Caco-2 (cell line): ENCODE measurements at regions not wholly inside any gene's neighbourhood (a gene's known extent, or its start where the extent isn't known, plus 50 kb on each side); places are given as distances from the start of the nearest gene placed in this dataset.

Experiments
- BruUV-seq: library from RNA; stranded (reverse); fragments of 400-500 nt; replicated peaks from 2 replicates; lab custom pipeline; 2021; lab: Mats Ljungman, UMichigan
- CTCF ChIA-PET: fragments of 300-600 bp; sonication (Branson Sonifier 250); formaldehyde crosslinking; loops from one replicate; lab custom pipeline; 2022; ENCODE audit warnings: antibody characterized with exemption; lab: Charles Lee
- POLR2A ChIA-PET: fragments of 300-600 bp; sonication (Branson Sonifier 250); formaldehyde crosslinking; loops from one replicate; lab custom pipeline; 2022; ENCODE audit warnings: antibody characterized with exemption; lab: Charles Lee
- DNase-seq, 2 experiments: peaks; one replicate each; pipeline versions ENCODE4 v3.0.0 to v3.0.0-alpha.2; 2020 to 2022
- H3K27me3 ChIP-seq: replicated peaks from 2 replicates; pipeline ENCODE4 v1.6.0; 2011; ENCODE audit warnings: low read length; ENCODE audit not compliant: control insufficient read depth, insufficient read depth
- H3K36me3 ChIP-seq: 2 replicates; pipeline ENCODE4 v1.5.1; 2011; ENCODE audit warnings: low read length; ENCODE audit not compliant: control insufficient read depth, insufficient read depth
- H3K4me1 ChIP-seq: fragments of 250-450 bp; sonication (Bioruptor Pico); 2 replicates; pipeline ENCODE4 v1.5.1; 2020; ENCODE audit warnings: mild to moderate bottlenecking
- H3K4me3 ChIP-seq: 2 replicates; pipeline ENCODE4 v1.5.1; 2011; ENCODE audit warnings: low read depth, mild to moderate bottlenecking, control low read depth, low read length
- H3K9me3 ChIP-seq: fragments of 250-450 bp; sonication (Bioruptor Pico); 2 replicates; pipeline ENCODE4 v1.5.1; 2020; ENCODE audit warnings: mild to moderate bottlenecking, moderate library complexity
- H3K27ac Mint-ChIP-seq: one replicate; pipeline ENCODE4 v1.8.0; 2022; ENCODE audit warnings: mixed read lengths; ENCODE audit not compliant: unreplicated experiment
- H3K27me3 Mint-ChIP-seq: one replicate; pipeline ENCODE4 v1.8.0; 2022; ENCODE audit warnings: mixed read lengths; ENCODE audit not compliant: insufficient read depth, unreplicated experiment
- H3K36me3 Mint-ChIP-seq: one replicate; pipeline ENCODE4 v1.8.0; 2022; ENCODE audit warnings: mild to moderate bottlenecking, mixed read lengths; ENCODE audit not compliant: insufficient read depth, unreplicated experiment
- H3K4me1 Mint-ChIP-seq: one replicate; pipeline ENCODE4 v1.8.0; 2022; ENCODE audit warnings: low read depth, mixed read lengths; ENCODE audit not compliant: unreplicated experiment
- H3K4me3 Mint-ChIP-seq: one replicate; pipeline ENCODE4 v1.8.0; 2022; ENCODE audit warnings: mild to moderate bottlenecking, moderate library complexity, mixed read lengths; ENCODE audit not compliant: unreplicated experiment
- H3K9me3 Mint-ChIP-seq: one replicate; pipeline ENCODE4 v1.8.0; 2022; ENCODE audit warnings: mixed read lengths; ENCODE audit not compliant: unreplicated experiment
- intact Hi-C: fragments of 100-400 bp; cut with micrococcal nuclease; formaldehyde crosslinking; loops from one replicate; pipeline ENCODE4 v1.10.0; 2022; ENCODE audit not compliant: unreplicated experiment
- TF ChIP-seq, protein P1 (sequence below), 2 experiments: fragments of 200-600 bp in 1 of 2; IDR thresholded peaks; 1 replicate in 1 of 2; 2 replicates in 1 of 2; pipeline versions ENCODE4 v1.5.1 to v1.8.0; 2011 to 2022; ENCODE audit warnings: antibody characterized with exemption in 1 of 2, control low read depth in 1 of 2, inconsistent platforms in 1 of 2, low read depth in 1 of 2, low read length in 1 of 2, mild to moderate bottlenecking in 1 of 2, moderate library complexity in 1 of 2; ENCODE audit not compliant: insufficient read depth in 1 of 2, severe bottlenecking in 1 of 2, unreplicated experiment in 1 of 2

DNA sequence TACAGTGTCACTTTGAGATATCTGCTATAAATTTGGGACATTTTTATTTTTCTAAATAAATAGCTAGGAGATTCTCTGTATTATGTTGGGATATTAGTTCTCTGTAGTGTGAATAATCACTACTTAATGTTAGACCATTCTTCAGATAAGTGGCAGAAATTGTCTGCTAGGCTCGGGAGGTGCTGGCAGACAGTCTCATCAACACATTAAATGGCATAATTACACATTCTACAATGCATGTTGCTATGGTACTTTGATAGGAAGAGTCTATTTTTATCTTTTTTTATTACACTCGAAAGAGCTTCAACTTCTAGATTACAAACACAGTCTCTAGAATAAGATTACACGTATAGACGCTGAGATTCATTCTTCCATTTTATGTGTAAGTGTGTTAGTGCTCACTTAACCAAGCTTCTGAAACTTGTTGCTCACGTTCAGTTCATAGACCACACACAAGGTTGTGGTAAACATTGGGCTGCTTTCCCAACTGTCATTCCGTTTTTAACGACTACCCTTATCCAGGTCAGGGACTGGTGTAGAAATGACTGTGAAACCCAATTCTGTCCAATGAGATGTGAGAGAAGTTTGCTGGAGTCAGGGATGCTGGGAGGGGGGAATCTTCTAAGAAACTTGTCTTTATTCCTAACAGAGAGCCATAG, 78.6 kb downstream of the TPBG start:
- Mint-ChIP-seq H3K4me3 (no peak overlapping the region), H3K27ac (no peak overlapping the region), H3K27me3 (peaks cover 12% of the 10 kb centered on the region), H3K9me3 (no peaks in the 10 kb centered on the region), H3K36me3 (no peaks in the 10 kb centered on the region), H3K4me1 (no peaks in the 10 kb centered on the region)
- no peak overlapping the region for H3K4me3 ChIP-seq
- DNase-seq = no peak
- no peaks in the 10 kb centered on the region for H3K9me3 ChIP-seq
- TF ChIP-seq, protein P1, sequence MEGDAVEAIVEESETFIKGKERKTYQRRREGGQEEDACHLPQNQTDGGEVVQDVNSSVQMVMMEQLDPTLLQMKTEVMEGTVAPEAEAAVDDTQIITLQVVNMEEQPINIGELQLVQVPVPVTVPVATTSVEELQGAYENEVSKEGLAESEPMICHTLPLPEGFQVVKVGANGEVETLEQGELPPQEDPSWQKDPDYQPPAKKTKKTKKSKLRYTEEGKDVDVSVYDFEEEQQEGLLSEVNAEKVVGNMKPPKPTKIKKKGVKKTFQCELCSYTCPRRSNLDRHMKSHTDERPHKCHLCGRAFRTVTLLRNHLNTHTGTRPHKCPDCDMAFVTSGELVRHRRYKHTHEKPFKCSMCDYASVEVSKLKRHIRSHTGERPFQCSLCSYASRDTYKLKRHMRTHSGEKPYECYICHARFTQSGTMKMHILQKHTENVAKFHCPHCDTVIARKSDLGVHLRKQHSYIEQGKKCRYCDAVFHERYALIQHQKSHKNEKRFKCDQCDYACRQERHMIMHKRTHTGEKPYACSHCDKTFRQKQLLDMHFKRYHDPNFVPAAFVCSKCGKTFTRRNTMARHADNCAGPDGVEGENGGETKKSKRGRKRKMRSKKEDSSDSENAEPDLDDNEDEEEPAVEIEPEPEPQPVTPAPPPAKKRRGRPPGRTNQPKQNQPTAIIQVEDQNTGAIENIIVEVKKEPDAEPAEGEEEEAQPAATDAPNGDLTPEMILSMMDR (IDR thresholded peaks at IDR 0.05; ENCODE audit: insufficient read depth in 1 of 2, low read depth in 1 of 2, low read length in 1 of 2, severe bottlenecking in 1 of 2, unreplicated experiment in 1 of 2) = no peak
- CTCF ChIA-PET = no interaction called here
- intact Hi-C loops = no loop called here
- H3K36me3 ChIP-seq = no peaks in the 10 kb centered on the region
- no TSS peak for BruUV-seq
- no peaks in the 10 kb centered on the region for H3K4me1 ChIP-seq
- POLR2A ChIA-PET = no interaction called here
- H3K27me3 ChIP-seq = no peaks in the 10 kb centered on the region

DNA sequence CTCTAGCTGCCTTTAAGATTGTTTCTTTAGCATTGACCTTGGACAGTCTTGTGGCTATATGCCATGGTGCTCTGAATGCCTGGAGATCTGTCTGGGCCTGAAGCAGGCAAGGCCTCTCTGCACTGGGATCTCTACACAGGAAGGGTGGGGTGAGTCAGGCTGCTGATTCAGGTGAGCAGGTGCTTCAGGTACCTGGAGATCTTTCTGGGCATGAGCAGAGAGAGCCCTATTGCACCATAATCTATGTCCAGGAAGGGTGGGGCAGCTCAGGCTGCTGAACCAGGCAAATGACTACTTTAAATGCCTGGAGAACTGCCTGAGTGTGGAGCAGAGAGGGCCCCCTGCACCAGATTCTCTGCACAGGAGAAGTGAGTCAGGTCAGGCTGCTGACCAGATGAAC, 94.5 kb downstream of the TPBG start:
- Histone ChIP-seq H3K36me3 (no peaks in the 10 kb centered on the region), H3K4me1 (no peaks in the 10 kb centered on the region), H3K4me3 (no peak overlapping the region), H3K9me3 (no peaks in the 10 kb centered on the region), H3K27me3 (no peaks in the 10 kb centered on the region)
- BruUV-seq = no TSS peak
- no peaks in the 10 kb centered on the region for H3K36me3 Mint-ChIP-seq
- intact Hi-C loops = no loop called here
- H3K4me1 Mint-ChIP-seq = no peaks in the 10 kb centered on the region
- TF ChIP-seq, protein P1 (IDR thresholded peaks at IDR 0.05; ENCODE audit: insufficient read depth in 1 of 2, low read depth in 1 of 2, low read length in 1 of 2, severe bottlenecking in 1 of 2, unreplicated experiment in 1 of 2) = no peak
- DNase-seq = no peak
- CTCF ChIA-PET = no interaction called here
- H3K27ac Mint-ChIP-seq = no peak overlapping the region
- H3K9me3 Mint-ChIP-seq = peaks cover 20% of the 10 kb centered on the region
- H3K4me3 Mint-ChIP-seq = no peak overlapping the region
- POLR2A ChIA-PET = no interaction called here
- H3K27me3 Mint-ChIP-seq = no peaks in the 10 kb centered on the region

DNA sequence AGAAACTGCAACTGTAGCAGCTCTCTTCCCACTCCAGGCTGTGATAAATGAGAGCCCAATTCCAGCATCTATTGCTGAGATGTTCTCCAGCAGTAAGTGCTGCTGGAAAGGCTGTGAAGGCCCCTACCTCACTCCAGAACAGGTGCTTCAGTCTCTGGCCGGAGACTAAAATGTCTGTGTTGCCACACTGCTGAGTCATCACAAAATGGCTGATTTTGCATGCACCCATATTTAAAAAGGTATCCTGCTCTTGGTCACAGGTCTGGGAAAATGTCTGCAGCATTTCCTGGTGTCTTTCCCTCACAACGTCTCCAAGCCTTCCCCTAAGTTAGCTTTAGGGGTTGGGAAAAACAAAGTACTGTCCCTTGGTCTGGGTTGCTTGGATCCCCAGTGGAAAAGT, 95.1 kb downstream of the TPBG start:
- Histone ChIP-seq H3K4me3 (no peak overlapping the region), H3K27me3 (no peaks in the 10 kb centered on the region), H3K9me3 (no peaks in the 10 kb centered on the region), H3K4me1 (no peaks in the 10 kb centered on the region), H3K36me3 (no peaks in the 10 kb centered on the region)
- TF ChIP-seq, protein P1 (IDR thresholded peaks at IDR 0.05; ENCODE audit: insufficient read depth in 1 of 2, low read depth in 1 of 2, low read length in 1 of 2, severe bottlenecking in 1 of 2, unreplicated experiment in 1 of 2) = no peak
- Mint-ChIP-seq H3K27ac (no peak overlapping the region), H3K4me1 (no peaks in the 10 kb centered on the region), H3K27me3 (no peaks in the 10 kb centered on the region), H3K36me3 (no peaks in the 10 kb centered on the region), H3K9me3 (peaks cover 20% of the 10 kb centered on the region), H3K4me3 (no peak overlapping the region)
- ChIA-PET CTCF (no interaction called here), POLR2A (no interaction called here)
- intact Hi-C loops = no loop called here
- DNase-seq = no peak
- no TSS peak for BruUV-seq
